Thyroid gland (tissue), 4 donors: ENCODE measurements at regions not wholly inside any gene's neighbourhood (a gene's known extent, or its start where the extent isn't known, plus 50 kb on each side); places are given as distances from the start of the nearest gene placed in this dataset.

ENCODE experiments used
- DNase-seq, 2 donors: peaks; one replicate each; pipeline ENCODE4 v3.0.0-alpha.2; 2019
- H3K27ac ChIP-seq, 3 donors: fragments of 200-600 bp; sonication (generic); 1 replicate in 2 of 3; 2 replicates in 1 of 3; pipeline ENCODE4 v1.5.1; 2016 to 2019; ENCODE audit warnings: mild to moderate bottlenecking in 1 of 3, moderate library complexity in 1 of 3
- H3K27me3 ChIP-seq: fragments of 200-600 bp; sonication (generic); one replicate; pipeline ENCODE4 v1.5.1; 2019
- H3K36me3 ChIP-seq, 2 donors: fragments of 200-600 bp; sonication (generic); one replicate each; pipeline ENCODE4 v1.5.1; 2016 to 2019
- H3K4me1 ChIP-seq, 2 donors: fragments of 200-600 bp; sonication (generic); one replicate each; pipeline ENCODE4 v1.5.1; 2017 to 2019
- H3K4me3 ChIP-seq, 3 donors: fragments of 200-600 bp; sonication (generic); replicated peaks in 1 of 3; 1 replicate in 2 of 3; 2 replicates in 1 of 3; pipeline ENCODE4 v1.5.1; 2016; ENCODE audit warnings: mild to moderate bottlenecking in 1 of 3
- H3K9me3 ChIP-seq: fragments of 200-600 bp; sonication (generic); one replicate; pipeline ENCODE4 v1.5.1; 2017
- CTCF ChIP-seq, 6 experiments: fragments of 200-600 bp in 3 of 6; fragments of 450-650 bp in 3 of 6; sonication (generic) in 3 of 6; IDR thresholded peaks; one replicate each; pipeline ENCODE4 v1.5.1; 2016 to 2019; ENCODE audit warnings: antibody characterized with exemption in 6 of 6, mild to moderate bottlenecking in 2 of 6, inconsistent platforms in 1 of 6, moderate library complexity in 1 of 6
- POLR2A ChIP-seq, 2 donors: fragments of 450-650 bp; IDR thresholded peaks; one replicate each; pipeline ENCODE4 v1.6.1; 2017; ENCODE audit warnings: antibody characterized with exemption in 2 of 2, mild to moderate bottlenecking in 2 of 2, moderate library complexity in 1 of 2
- WGBS, 2 donors: methylation state at CpG; one replicate each; pipeline ENCODE4 v1.1.5; 2017; 5-methylcytosine and 5-hydroxymethylcytosine counted together
- intact Hi-C: fragments of 100-400 bp; cut with DNase I; formaldehyde crosslinking; loops from one replicate; pipeline ENCODE4 v1.15.1; 2023

GRCh38 chr12:124231980-124232653, 62.8 kb upstream of the RFLNA start:
- Histone ChIP-seq H3K9me3 (no peaks in the 10 kb centered on the region), H3K27me3 (no peaks in the 10 kb centered on the region), H3K4me1 (no peaks in the 10 kb centered on the region), H3K27ac (no peak overlapping the region), H3K36me3 (no peaks in the 10 kb centered on the region), H3K4me3 (no peak overlapping the region)
- TF ChIP-seq CTCF (IDR thresholded peaks at IDR 0.05) (no peak), POLR2A (IDR thresholded peaks at IDR 0.05) (no peak)
- intact Hi-C loops: no loop called here
- 79 to 81% methylated on average over 14 to 16 of the region's 19 CpGs for WGBS, 2 donors
- no peak for DNase-seq

- TF ChIP-seq CTCF (IDR thresholded peaks at IDR 0.05) (no peak), POLR2A (IDR thresholded peaks at IDR 0.05) (no peak)
- H3K4me3 ChIP-seq: no peak overlapping the region
- H3K36me3 ChIP-seq: no peaks in the 10 kb centered on the region
- WGBS, 2 donors: 62 to 65% methylated on average over 3 of the region's 3 CpGs
- no peaks in the 10 kb centered on the region for H3K4me1 ChIP-seq
- DNase-seq: no peak
- intact Hi-C loops: no loop called here
- H3K9me3 ChIP-seq: no peaks in the 10 kb centered on the region
- H3K27ac ChIP-seq: no peak overlapping the region
- no peaks in the 10 kb centered on the region for H3K27me3 ChIP-seq
Measured at GRCh38 chr12:124232654-124232987, 62.3 kb upstream of the RFLNA start.

GRCh38 chr12:124233041-124233796, 61.7 kb upstream of the RFLNA start:
- Histone ChIP-seq H3K4me1 (no peaks in the 10 kb centered on the region), H3K27ac (no peak overlapping the region), H3K36me3 (no peaks in the 10 kb centered on the region), H3K27me3 (no peaks in the 10 kb centered on the region), H3K4me3 (no peak overlapping the region), H3K9me3 (no peaks in the 10 kb centered on the region)
- TF ChIP-seq POLR2A (IDR thresholded peaks at IDR 0.05) (no peak), CTCF (IDR thresholded peaks at IDR 0.05) (no peak)
- no peak for DNase-seq
- intact Hi-C loops: no loop called here
- 86 to 93% methylated on average over 5 of the region's 5 CpGs for WGBS, 2 donors

DNA sequence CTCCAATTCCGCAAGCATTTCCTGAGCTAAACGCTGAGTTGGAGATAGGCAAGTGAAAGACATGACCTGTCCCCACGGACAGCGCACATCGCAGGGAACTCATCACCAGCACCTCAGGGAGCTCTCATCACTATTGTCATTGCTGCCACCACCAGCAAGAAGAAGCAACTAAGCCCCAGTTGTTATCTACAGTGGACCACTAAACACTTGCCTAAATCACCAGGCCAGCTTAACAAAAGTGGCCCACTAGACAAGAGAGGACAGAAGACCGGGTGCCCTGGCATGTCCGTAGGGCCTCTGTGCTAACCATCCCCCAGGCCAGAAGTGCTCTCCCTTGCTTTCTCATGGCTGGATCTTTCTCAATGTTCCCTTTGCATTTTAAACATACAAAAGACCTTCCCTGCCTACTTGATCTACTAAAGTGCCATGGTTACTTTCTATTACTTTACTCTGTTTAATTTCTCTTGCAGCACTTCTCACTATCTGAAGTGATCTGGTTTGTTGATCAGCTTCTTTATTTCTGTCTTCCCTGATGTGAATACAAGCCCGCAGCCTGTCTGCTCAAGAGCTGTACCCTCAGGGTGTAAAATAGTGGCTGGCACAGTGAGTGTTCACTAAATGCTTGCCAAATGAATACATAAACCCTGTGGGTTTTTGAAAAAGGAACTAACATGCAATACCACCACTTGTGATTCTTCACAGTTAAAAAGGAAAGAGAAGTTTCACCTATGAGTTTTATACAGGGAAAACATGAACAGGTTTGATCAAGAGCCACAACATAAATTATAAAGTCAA, 60.9 kb upstream of the RFLNA start:
- TF ChIP-seq CTCF (IDR thresholded peaks at IDR 0.05) (no peak), POLR2A (IDR thresholded peaks at IDR 0.05) (no peak)
- 78 to 85% methylated on average over 8 of the region's 8 CpGs for WGBS, 2 donors
- Histone ChIP-seq H3K4me1 (no peaks in the 10 kb centered on the region), H3K27ac (no peak overlapping the region), H3K9me3 (no peaks in the 10 kb centered on the region), H3K27me3 (no peaks in the 10 kb centered on the region), H3K4me3 (no peak overlapping the region), H3K36me3 (no peaks in the 10 kb centered on the region)
- no peak for DNase-seq
- intact Hi-C loops: no loop called here

DNA sequence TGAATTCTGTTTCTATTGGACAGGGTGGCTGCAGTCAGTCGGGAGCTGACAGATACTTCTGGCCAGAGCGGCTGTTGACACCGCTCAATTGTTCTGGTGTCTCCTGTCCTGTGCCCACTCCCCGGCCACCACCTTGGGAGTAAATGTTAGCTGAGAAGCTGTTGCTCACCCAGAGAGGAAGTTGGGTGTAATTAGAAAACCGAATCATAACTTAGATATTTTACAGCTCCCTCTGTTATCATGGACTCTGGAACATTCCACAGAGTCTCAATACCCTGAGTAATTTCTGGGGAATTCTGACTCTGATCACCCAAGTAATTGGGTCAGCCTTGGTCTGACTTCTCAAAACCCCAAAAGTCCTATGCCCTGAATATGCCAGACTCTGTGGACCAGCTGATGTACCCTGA, 58.3 kb upstream of the RFLNA start:
- H3K27me3 ChIP-seq: no peaks in the 10 kb centered on the region
- intact Hi-C loops: no loop called here
- WGBS, 2 donors: 85 to 87% methylated on average over 5 of the region's 5 CpGs

More for the DNA sequence above, 58.3 kb upstream of the RFLNA start:
- H3K27ac ChIP-seq: no peak overlapping the region
- TF ChIP-seq CTCF (IDR thresholded peaks at IDR 0.05) (no peak), POLR2A (IDR thresholded peaks at IDR 0.05) (no peak)
- H3K4me3 ChIP-seq: no peak overlapping the region
- H3K4me1 ChIP-seq: no peaks in the 10 kb centered on the region
- no peak for DNase-seq
- no peaks in the 10 kb centered on the region for H3K36me3 ChIP-seq
- no peaks in the 10 kb centered on the region for H3K9me3 ChIP-seq
